HCT116 (cell line): ENCODE measurements at regions not wholly inside any gene's neighbourhood (a gene's known extent, or its start where the extent isn't known, plus 50 kb on each side); places are given as distances from the start of the nearest gene placed in this dataset.

ENCODE experiments used
- ATAC-seq: fragments of 200-7000 bp; cut with Tn5 transposase; 2 replicates; pipeline ENCODE4 v1.9.1; 2020; ENCODE audit warnings: mild to moderate bottlenecking, moderate library complexity
- BruUV-seq: library from RNA; stranded (reverse); fragments of 400-500 nt; replicated peaks from 2 replicates; lab custom pipeline; 2021; lab: Mats Ljungman, UMichigan
- CTCF ChIA-PET: fragments of 300-600 bp; sonication (Branson Sonifier 250); formaldehyde crosslinking; loops from one replicate; lab custom pipeline; 2021; ENCODE audit warnings: antibody characterized with exemption; lab: Charles Lee
- POLR2A ChIA-PET: fragments of 300-600, 350-600 bp; sonication (Branson Sonifier 250); formaldehyde crosslinking; loops from one replicate; lab custom pipeline; 2021; ENCODE audit warnings: antibody characterized with exemption; lab: Charles Lee
- RAD21 ChIA-PET, 2 experiments: fragments of 300-600 bp; sonication (Branson Sonifier 250); formaldehyde crosslinking; loops; one replicate each; lab custom pipeline; 2023; ENCODE audit warnings: low total read pairs in 2 of 2; ENCODE audit not compliant: uncharacterized antibody in 2 of 2, unreplicated experiment in 2 of 2, low non-redundant PET in 1 of 2; lab: Charles Lee
- DNase-seq: peaks from one replicate; pipeline ENCODE4 v3.0.0-alpha.2; 2010; ENCODE audit warnings: low read depth, low spot score
- H2AFZ ChIP-seq: fragments of 200-600 bp; shearing (Covaris generic), sonication (generic); 2 replicates; pipeline ENCODE4 v1.6.1; 2017; ENCODE audit warnings: low read depth, mixed run types, mixed read lengths, antibody characterized with exemption, low read length; ENCODE audit not compliant: poor library complexity, severe bottlenecking
- H3K27ac ChIP-seq: 2 replicates; pipeline ENCODE4 v1.5.1; 2012; ENCODE audit warnings: low read depth, low read length
- H3K27me3 ChIP-seq: fragments of 200-600 bp; sonication (generic); 2 replicates; pipeline ENCODE4 v1.6.1; 2016; ENCODE audit warnings: mixed run types, low read length, mixed read lengths; ENCODE audit not compliant: insufficient read depth
- H3K36me3 ChIP-seq, 2 experiments: fragments of 200-500 bp in 1 of 2; fragments of 200-600 bp in 1 of 2; sonication (Bioruptor generic) in 1 of 2; sonication (generic) in 1 of 2; 2 replicates each; pipeline versions ENCODE4 v1.5.1 to v1.6.1; 2014 to 2016; ENCODE audit warnings: low read length in 2 of 2, inconsistent platforms in 1 of 2, mixed read lengths in 1 of 2, mixed run types in 1 of 2; ENCODE audit not compliant: insufficient read depth in 2 of 2, control insufficient read depth in 1 of 2
- H3K4me1 ChIP-seq, 2 experiments: fragments of 200-600 bp in 1 of 2; sonication (generic) in 1 of 2; 2 replicates each; pipeline versions ENCODE4 v1.5.1 to v1.6.1; 2012 to 2017; ENCODE audit warnings: low read length in 2 of 2, inconsistent platforms in 1 of 2, mild to moderate bottlenecking in 1 of 2, mixed read lengths in 1 of 2, mixed run types in 1 of 2, moderate library complexity in 1 of 2; ENCODE audit not compliant: insufficient read depth in 2 of 2, control insufficient read depth in 1 of 2
- H3K4me2 ChIP-seq: fragments of 200-600 bp; sonication (generic); 2 replicates; pipeline ENCODE4 v1.6.1; 2017; ENCODE audit warnings: mixed run types, low read length, mixed read lengths
- H3K4me3 ChIP-seq, 2 experiments: fragments of 200-600 bp in 1 of 2; sonication (generic) in 1 of 2; replicated peaks in 1 of 2; 2 replicates each; pipeline ENCODE4 v1.5.1; 2011 to 2016; ENCODE audit warnings: low read length in 2 of 2, control low read depth in 1 of 2, low read depth in 1 of 2, mild to moderate bottlenecking in 1 of 2, mixed read lengths in 1 of 2, mixed run types in 1 of 2
- H3K79me2 ChIP-seq: fragments of 200-600 bp; sonication (generic); 2 replicates; pipeline ENCODE4 v1.6.1; 2017; ENCODE audit warnings: mild to moderate bottlenecking, mixed run types, low read length, moderate library complexity, mixed read lengths; ENCODE audit not compliant: insufficient read depth
- H3K9ac ChIP-seq: fragments of 200-600 bp; sonication (generic); 2 replicates; pipeline ENCODE4 v1.6.1; 2016; ENCODE audit warnings: low read length, mixed read lengths
- H3K9me2 ChIP-seq: fragments of 200-600 bp; sonication (generic), shearing (Covaris generic); 2 replicates; pipeline ENCODE4 v1.6.1; 2017; ENCODE audit warnings: mixed run types, mild to moderate bottlenecking, moderate library complexity; ENCODE audit not compliant: insufficient read depth
- H3K9me3 ChIP-seq, 2 experiments: fragments of 200-500 bp in 1 of 2; fragments of 200-600 bp in 1 of 2; sonication (Bioruptor generic) in 1 of 2; sonication (generic) in 1 of 2; 2 replicates each; pipeline ENCODE4 v1.6.1; 2014 to 2017; ENCODE audit warnings: low read length in 2 of 2, mixed read lengths in 2 of 2, inconsistent platforms in 1 of 2, low read depth in 1 of 2, mild to moderate bottlenecking in 1 of 2, mixed run types in 1 of 2, moderate library complexity in 1 of 2; ENCODE audit not compliant: control insufficient read depth in 1 of 2, insufficient read depth in 1 of 2
- H4K20me1 ChIP-seq: fragments of 200-600 bp; sonication (generic), shearing (Covaris generic); 2 replicates; pipeline ENCODE4 v1.6.1; 2017; ENCODE audit warnings: mixed run types, mild to moderate bottlenecking, moderate library complexity; ENCODE audit not compliant: insufficient read depth
- ATF3 ChIP-seq: IDR thresholded peaks from 2 replicates; pipeline ENCODE4 v1.6.1; 2012
- CEBPB ChIP-seq: IDR thresholded peaks from 2 replicates; pipeline ENCODE4 v1.6.1; 2012; ENCODE audit warnings: low read depth
- CTCF ChIP-seq, 3 experiments: fragments of 200-600 bp in 1 of 3; sonication (generic) in 1 of 3; IDR thresholded peaks in 2 of 3; conservative IDR thresholded peaks in 1 of 3; 2 replicates each; pipeline ENCODE4 v1.5.1; 2012 to 2017; ENCODE audit warnings: low read depth in 2 of 3, low read length in 2 of 3, antibody characterized with exemption in 1 of 3, borderline replicate concordance in 1 of 3, control low read depth in 1 of 3, mild to moderate bottlenecking in 1 of 3, mixed read lengths in 1 of 3, mixed run types in 1 of 3, moderate library complexity in 1 of 3; ENCODE audit not compliant: insufficient read depth in 1 of 3
- EGR1 ChIP-seq: IDR thresholded peaks from 2 replicates; pipeline ENCODE4 v1.6.1; 2012; ENCODE audit warnings: low read depth
- ELF1 ChIP-seq: IDR thresholded peaks from 2 replicates; pipeline ENCODE4 v1.6.1; 2012; ENCODE audit warnings: low read depth, borderline replicate concordance
- EZH2 ChIP-seq: fragments of 200-600 bp; sonication (generic); IDR thresholded peaks from 2 replicates; pipeline ENCODE4 v1.6.1; 2017; ENCODE audit warnings: antibody characterized with exemption, mixed run types
- EZH2phosphoT487 ChIP-seq: fragments of 200-600 bp; IDR thresholded peaks from 2 replicates; pipeline ENCODE4 v1.6.1; 2018; ENCODE audit warnings: antibody characterized with exemption, borderline replicate concordance
- FOSL1 ChIP-seq: IDR thresholded peaks from 2 replicates; pipeline ENCODE4 v1.6.1; 2012; ENCODE audit warnings: low read depth
- JUND ChIP-seq: IDR thresholded peaks from 2 replicates; pipeline ENCODE4 v1.6.1; 2012
- MAX ChIP-seq: IDR thresholded peaks from 2 replicates; pipeline ENCODE4 v1.6.1; 2012
- POLR2A ChIP-seq: IDR thresholded peaks from 2 replicates; pipeline ENCODE4 v1.7.0; 2011; ENCODE audit warnings: borderline replicate concordance; ENCODE audit not compliant: insufficient read depth, insufficient read length; ENCODE audit errors: extremely low read depth
- POLR2AphosphoS5 ChIP-seq: IDR thresholded peaks from 2 replicates; pipeline ENCODE4 v1.6.1; 2011; ENCODE audit warnings: mild to moderate bottlenecking, low read depth, low read length, moderate library complexity
- RAD21 ChIP-seq: IDR thresholded peaks from 2 replicates; pipeline ENCODE4 v1.6.1; 2012; ENCODE audit warnings: low read depth, mild to moderate bottlenecking
- REST ChIP-seq: IDR thresholded peaks from 2 replicates; pipeline ENCODE4 v1.6.1; 2012; ENCODE audit warnings: low read depth
- SIN3A ChIP-seq: IDR thresholded peaks from 2 replicates; pipeline ENCODE4 v1.6.1; 2012; ENCODE audit warnings: low read depth
- SP1 ChIP-seq: IDR thresholded peaks from 2 replicates; pipeline ENCODE4 v1.6.1; 2012; ENCODE audit warnings: low read depth
- SRF ChIP-seq: IDR thresholded peaks from 2 replicates; pipeline ENCODE4 v1.6.1; 2012; ENCODE audit warnings: low read depth
- TCF7L2 ChIP-seq: IDR thresholded peaks from 2 replicates; pipeline ENCODE4 v1.7.0; 2011; ENCODE audit warnings: borderline replicate concordance, inconsistent platforms; ENCODE audit not compliant: insufficient read depth, insufficient read length; ENCODE audit errors: extremely low read depth
- YY1 ChIP-seq: IDR thresholded peaks from 2 replicates; pipeline ENCODE4 v1.6.1; 2011; ENCODE audit warnings: low read length, low read depth, moderate library complexity, mild to moderate bottlenecking; ENCODE audit not compliant: insufficient replicate concordance; ENCODE audit errors: extremely low read depth
- ZBTB33 ChIP-seq: IDR thresholded peaks from 2 replicates; pipeline ENCODE4 v1.6.1; 2011; ENCODE audit warnings: mild to moderate bottlenecking, low read length, moderate library complexity; ENCODE audit not compliant: insufficient replicate concordance; ENCODE audit errors: extremely low read depth
- intact Hi-C: fragments of 100-400 bp; cut with micrococcal nuclease; formaldehyde crosslinking; loops from 2 replicates; pipeline ENCODE4 v1.10.0; 2022

- no peaks in the 10 kb centered on the region for H3K79me2 ChIP-seq
- H3K27ac ChIP-seq = no peak overlapping the region
- intact Hi-C loops = no loop called here
- no peak overlapping the region for H3K9ac ChIP-seq
- H3K9me2 ChIP-seq = no peaks in the 10 kb centered on the region
- H3K9me3 ChIP-seq = no peaks in the 10 kb centered on the region
- ATAC-seq (no peak), DNase-seq (no peak)
- H3K4me1 ChIP-seq = no peaks in the 10 kb centered on the region
- BruUV-seq = no TSS peak
- H3K4me3 ChIP-seq = no peak overlapping the region
- H4K20me1 ChIP-seq = no peaks in the 10 kb centered on the region
- ChIA-PET POLR2A (no interaction called here), CTCF (no interaction called here), RAD21 (no interaction called here)
- H3K27me3 ChIP-seq = no peaks in the 10 kb centered on the region
- H3K4me2 ChIP-seq = no peak overlapping the region
- no peak overlapping the region for H2AFZ ChIP-seq
- TF ChIP-seq POLR2A (no peak), POLR2AphosphoS5 (no peak), JUND (no peak), EGR1 (no peak), SIN3A (no peak), EZH2 (no peak), TCF7L2 (no peak), CEBPB (no peak), REST (no peak), CTCF (IDR thresholded peaks at IDR 0.05 in 2 of 3, conservative IDR thresholded peaks at IDR 0.05 in 1 of 3; ENCODE audit: borderline replicate concordance in 1 of 3, insufficient read depth in 1 of 3, low read depth in 2 of 3, low read length in 2 of 3) (no peak), ELF1 (no peak), YY1 (no peak), MAX (no peak), RAD21 (no peak), SRF (no peak), ZBTB33 (no peak), SP1 (no peak), EZH2phosphoT487 (no peak), FOSL1 (no peak), ATF3 (no peak)
- H3K36me3 ChIP-seq = no peaks in the 10 kb centered on the region
Observed at GRCh38 chrX:1140236-1140681, 72.2 kb downstream of the CRLF2 start.
